Ishikawa (cell line): ENCODE measurements at regions not wholly inside any gene's neighbourhood (a gene's known extent, or its start where the extent isn't known, plus 50 kb on each side); places are given as distances from the start of the nearest gene placed in this dataset.

Experiments used
- CEBPB ChIP-seq: IDR thresholded peaks from 2 replicates; pipeline ENCODE4 v1.6.1; 2012
- CREB1 ChIP-seq: IDR thresholded peaks from 2 replicates; pipeline ENCODE4 v1.6.1; 2012; ENCODE audit warnings: low read depth
- EGR1 ChIP-seq: IDR thresholded peaks from 2 replicates; pipeline ENCODE4 v1.6.1; 2012
- EP300 ChIP-seq: IDR thresholded peaks from 2 replicates; pipeline ENCODE4 v1.6.1; 2012; ENCODE audit warnings: borderline replicate concordance
- FOXM1 ChIP-seq: IDR thresholded peaks from 2 replicates; pipeline ENCODE4 v1.6.1; 2012; ENCODE audit warnings: low read depth, borderline replicate concordance
- RAD21 ChIP-seq: IDR thresholded peaks from 2 replicates; pipeline ENCODE4 v1.6.1; 2012; ENCODE audit warnings: low read depth
- TAF1 ChIP-seq: IDR thresholded peaks from 2 replicates; pipeline ENCODE4 v1.6.1; 2012; ENCODE audit warnings: low read depth, mild to moderate bottlenecking
- TCF12 ChIP-seq: IDR thresholded peaks from 2 replicates; pipeline ENCODE4 v1.6.1; 2012; ENCODE audit warnings: low read depth
- TEAD4 ChIP-seq: IDR thresholded peaks from 2 replicates; pipeline ENCODE4 v1.6.1; 2012
- YY1 ChIP-seq: IDR thresholded peaks from 2 replicates; pipeline ENCODE4 v1.6.1; 2012; ENCODE audit warnings: low read depth
- ZBTB7A ChIP-seq: IDR thresholded peaks from 2 replicates; pipeline ENCODE4 v1.6.1; 2012; ENCODE audit warnings: low read depth
- TF ChIP-seq, protein P1 (sequence below): IDR thresholded peaks from 2 replicates; pipeline ENCODE4 v1.6.1; 2012
- TF ChIP-seq, protein P2 (sequence below): IDR thresholded peaks from 2 replicates; pipeline ENCODE4 v1.6.1; 2012; ENCODE audit warnings: low read depth, mild to moderate bottlenecking
- TF ChIP-seq, protein P3 (sequence below): IDR thresholded peaks from 2 replicates; pipeline ENCODE4 v1.6.1; 2012

- TF ChIP-seq EP300, result no peak
- no peak for TF ChIP-seq TAF1
- no peak for TF ChIP-seq EGR1
- TF ChIP-seq TCF12, result no peak
- no peak for TF ChIP-seq FOXM1
- TF ChIP-seq CEBPB, result no peak
- no peak for TF ChIP-seq CREB1
- TF ChIP-seq, protein P1, sequence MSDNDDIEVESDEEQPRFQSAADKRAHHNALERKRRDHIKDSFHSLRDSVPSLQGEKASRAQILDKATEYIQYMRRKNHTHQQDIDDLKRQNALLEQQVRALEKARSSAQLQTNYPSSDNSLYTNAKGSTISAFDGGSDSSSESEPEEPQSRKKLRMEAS, result no peak
- no peak for TF ChIP-seq TEAD4
- no peak for TF ChIP-seq RAD21
- TF ChIP-seq YY1, result no peak
- TF ChIP-seq, protein P2, sequence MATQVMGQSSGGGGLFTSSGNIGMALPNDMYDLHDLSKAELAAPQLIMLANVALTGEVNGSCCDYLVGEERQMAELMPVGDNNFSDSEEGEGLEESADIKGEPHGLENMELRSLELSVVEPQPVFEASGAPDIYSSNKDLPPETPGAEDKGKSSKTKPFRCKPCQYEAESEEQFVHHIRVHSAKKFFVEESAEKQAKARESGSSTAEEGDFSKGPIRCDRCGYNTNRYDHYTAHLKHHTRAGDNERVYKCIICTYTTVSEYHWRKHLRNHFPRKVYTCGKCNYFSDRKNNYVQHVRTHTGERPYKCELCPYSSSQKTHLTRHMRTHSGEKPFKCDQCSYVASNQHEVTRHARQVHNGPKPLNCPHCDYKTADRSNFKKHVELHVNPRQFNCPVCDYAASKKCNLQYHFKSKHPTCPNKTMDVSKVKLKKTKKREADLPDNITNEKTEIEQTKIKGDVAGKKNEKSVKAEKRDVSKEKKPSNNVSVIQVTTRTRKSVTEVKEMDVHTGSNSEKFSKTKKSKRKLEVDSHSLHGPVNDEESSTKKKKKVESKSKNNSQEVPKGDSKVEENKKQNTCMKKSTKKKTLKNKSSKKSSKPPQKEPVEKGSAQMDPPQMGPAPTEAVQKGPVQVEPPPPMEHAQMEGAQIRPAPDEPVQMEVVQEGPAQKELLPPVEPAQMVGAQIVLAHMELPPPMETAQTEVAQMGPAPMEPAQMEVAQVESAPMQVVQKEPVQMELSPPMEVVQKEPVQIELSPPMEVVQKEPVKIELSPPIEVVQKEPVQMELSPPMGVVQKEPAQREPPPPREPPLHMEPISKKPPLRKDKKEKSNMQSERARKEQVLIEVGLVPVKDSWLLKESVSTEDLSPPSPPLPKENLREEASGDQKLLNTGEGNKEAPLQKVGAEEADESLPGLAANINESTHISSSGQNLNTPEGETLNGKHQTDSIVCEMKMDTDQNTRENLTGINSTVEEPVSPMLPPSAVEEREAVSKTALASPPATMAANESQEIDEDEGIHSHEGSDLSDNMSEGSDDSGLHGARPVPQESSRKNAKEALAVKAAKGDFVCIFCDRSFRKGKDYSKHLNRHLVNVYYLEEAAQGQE, result no peak
- TF ChIP-seq ZBTB7A, result no peak
- TF ChIP-seq, protein P3, sequence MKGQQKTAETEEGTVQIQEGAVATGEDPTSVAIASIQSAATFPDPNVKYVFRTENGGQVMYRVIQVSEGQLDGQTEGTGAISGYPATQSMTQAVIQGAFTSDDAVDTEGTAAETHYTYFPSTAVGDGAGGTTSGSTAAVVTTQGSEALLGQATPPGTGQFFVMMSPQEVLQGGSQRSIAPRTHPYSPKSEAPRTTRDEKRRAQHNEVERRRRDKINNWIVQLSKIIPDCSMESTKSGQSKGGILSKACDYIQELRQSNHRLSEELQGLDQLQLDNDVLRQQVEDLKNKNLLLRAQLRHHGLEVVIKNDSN, result no peak
Measured at GRCh38 chr13:70630247-70630646, 522.0 kb upstream of the KLHL1 start.
